ENCODE measurements at regions not wholly inside any gene's neighbourhood (a gene's known extent, or its start where the extent isn't known, plus 50 kb on each side); places are given as distances from the start of the nearest gene placed in this dataset.

- TF ChIP-seq CTCF (IDR thresholded peaks at IDR 0.05) (no peak), POLR2A (IDR thresholded peaks at IDR 0.05) (no peak)
These were observed 77.2 kb upstream of the NDN start for GRCh38 chr15:23764306-23764705.

Measured in right lobe of liver (tissue), 4 donors.